ENCODE measurements at regions not wholly inside any gene's neighbourhood (a gene's known extent, or its start where the extent isn't known, plus 50 kb on each side); places are given as distances from the start of the nearest gene placed in this dataset.

DNA sequence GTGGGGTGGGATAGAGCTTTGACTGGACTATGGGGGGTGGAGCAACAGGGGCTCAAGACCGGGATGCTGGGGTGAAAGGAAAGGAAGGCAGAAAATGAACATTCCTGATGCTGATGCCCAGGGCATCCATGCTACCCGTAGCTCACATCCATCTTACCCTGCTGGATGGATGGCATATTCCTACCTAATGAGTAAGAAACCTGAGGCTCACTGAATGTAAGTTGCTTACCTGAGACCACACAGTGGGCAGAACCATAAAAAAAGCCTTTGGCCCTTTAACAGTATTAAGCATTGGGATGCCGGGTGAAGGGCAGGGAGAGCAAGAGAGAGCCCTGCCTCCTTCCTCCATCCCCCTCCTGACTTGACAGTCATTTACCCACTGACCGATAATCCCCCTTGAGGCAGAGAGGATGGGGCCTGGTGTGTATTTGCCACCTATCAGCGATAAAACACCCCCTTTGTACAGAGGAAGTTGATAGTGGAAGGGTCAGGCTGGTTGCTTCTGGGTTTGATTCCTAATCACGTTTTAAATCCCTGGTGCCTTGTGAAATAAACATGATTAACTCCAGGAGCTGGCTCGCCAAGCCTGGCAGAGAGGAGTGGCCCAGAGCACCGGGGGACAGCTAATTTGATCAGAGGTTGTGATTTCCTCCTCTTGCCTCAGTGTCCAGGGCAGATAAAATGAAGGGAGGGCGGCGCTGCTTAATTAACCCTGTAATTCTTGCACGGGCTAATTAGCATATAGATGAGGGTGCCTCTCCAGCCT lies 105.9 kb upstream of the HS6ST1 start:
- TF ChIP-seq CTCF (optimal IDR thresholded peaks at IDR 0.05 in 1 of 3, IDR thresholded peaks at IDR 0.05 in 1 of 3, conservative IDR thresholded peaks at IDR 0.05 in 1 of 3; ENCODE audit: extremely low read depth in 1 of 3, insufficient read depth in 2 of 3, low read length in 3 of 3) (no peak), EZH2 (IDR thresholded peaks at IDR 0.05; ENCODE audit: low read length) (no peak)
